ENCODE measurements at regions not wholly inside any gene's neighbourhood (a gene's known extent, or its start where the extent isn't known, plus 50 kb on each side); places are given as distances from the start of the nearest gene placed in this dataset.
"Not testable (repeated sequence)": the region's sequence is repeated elsewhere in the genome, so short reads cannot be mapped to it uniquely, and the experiment has no call there.

DNA sequence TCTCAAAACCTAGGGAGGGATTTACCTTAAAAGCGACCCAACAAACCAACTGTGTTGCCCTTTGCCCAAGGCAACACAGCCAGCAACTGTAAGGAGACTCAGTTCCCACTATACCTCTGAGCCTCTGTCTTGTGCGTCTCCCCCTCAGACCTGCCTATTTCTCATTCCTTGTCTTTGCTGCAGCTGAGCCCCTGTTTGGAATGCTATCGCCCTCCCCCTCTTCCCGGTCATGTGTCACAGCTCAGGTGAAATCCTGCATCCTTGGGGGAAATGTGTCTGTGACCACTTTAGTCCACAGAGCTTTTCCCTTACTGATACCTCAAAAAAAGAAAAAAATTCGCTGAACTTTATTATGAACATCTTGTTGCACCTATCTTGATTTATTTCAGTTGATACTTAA, 52.0 kb upstream of the LRIG1 start:
- no peak for DNase-seq

- no peak for DNase-seq
Observed at GRCh38 chr3:66553441-66554113, 52.8 kb upstream of the LRIG1 start.

DNA sequence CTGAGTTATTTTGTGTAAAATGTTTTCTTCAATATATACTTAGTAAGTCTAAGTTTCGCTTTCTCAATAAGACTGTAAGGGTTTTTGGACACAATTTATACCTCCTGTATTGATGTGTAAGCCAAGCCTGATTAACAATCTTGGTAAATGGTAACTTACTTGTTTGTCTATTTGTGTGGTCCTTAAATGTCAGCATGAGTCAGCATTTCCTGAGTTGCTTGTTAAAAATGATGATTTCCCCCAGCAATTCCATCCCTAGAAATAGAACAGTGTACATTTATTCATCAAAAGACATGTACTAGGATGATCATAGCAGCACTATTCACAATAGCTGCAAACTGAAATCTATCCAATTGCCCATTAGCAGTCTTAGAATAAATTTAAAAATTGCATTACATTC, 53.4 kb upstream of the LRIG1 start:
- DNase-seq: no peak

DNA sequence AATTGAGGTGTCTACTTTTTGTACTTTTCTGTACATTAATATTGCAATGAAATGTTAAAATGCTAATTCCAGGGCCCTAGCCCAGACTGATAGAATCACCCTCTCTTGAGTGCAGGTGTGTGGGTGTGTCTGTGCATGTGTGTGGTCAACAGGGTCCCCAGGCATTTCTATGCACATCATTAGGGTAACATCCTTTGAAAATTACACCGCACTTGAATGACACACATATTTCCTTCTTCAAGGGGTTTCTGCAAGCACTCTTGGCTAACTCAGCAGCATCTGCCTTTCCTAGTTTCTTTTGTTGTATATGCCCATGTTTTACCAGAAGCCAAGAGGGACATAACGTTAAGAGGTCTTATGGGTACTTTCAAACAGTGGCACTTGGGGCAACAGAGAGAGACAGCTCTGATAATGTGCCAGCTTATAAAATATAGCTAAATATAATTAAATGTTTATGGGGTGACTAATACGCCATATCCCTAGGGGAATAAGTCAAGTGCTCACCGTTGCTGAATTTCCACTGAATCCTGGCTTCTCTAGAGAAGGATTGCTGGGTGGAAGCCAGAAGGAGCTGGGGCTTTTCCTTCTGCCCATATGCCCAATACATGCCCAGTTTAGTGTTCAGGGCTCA, 54.5 kb upstream of the LRIG1 start:
- no peak for DNase-seq

GRCh38 chr3:66557170-66557569, 56.3 kb upstream of the LRIG1 start:
- no peak for DNase-seq

DNA sequence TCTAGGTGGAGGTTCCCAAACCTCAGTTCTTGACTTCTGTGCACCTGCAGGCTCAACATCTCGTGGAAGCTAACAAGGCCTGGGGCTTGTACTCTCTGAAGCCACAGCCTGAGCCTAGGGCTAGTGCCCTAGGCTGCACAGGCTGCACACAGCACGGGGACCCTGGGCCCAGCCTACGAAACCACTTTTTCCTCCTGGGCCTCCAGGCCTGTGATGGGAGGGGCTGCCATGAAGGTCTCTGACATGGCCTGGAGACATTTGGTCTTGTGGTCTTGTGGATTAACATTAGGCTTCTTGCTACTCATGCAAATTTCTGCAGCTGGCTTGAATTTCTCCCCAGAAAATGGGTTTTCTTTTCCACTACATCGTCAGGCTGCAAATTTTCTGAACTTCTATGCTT, 59.1 kb upstream of the LRIG1 start:
- not testable (repeated sequence) for DNase-seq

DNA sequence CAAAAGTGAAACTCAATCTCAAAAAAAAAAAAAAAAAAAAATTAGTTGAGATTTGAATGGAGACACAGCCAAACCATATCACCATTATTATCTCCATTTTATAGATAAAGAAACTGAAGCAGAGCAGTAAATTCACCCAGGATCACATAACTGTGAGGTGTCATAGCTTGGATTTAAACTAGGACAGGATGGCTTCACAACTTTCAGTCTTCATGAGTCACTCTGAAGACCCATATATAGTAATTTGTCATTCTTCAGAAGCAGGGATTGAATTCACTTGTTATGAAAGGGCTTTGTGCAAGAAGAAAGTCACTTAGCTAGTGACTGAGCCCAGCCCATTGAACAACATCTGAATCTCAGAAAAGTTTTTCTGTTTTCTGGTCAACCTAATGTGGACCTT, 60.5 kb upstream of the LRIG1 start:
- no peak for DNase-seq

- no peak for DNase-seq
Observed at GRCh38 chr3:66565301-66565700, 64.5 kb upstream of the LRIG1 start.

- no peak for DNase-seq
Observed at GRCh38 chr3:66567077-66567476, 66.3 kb upstream of the LRIG1 start.

DNA sequence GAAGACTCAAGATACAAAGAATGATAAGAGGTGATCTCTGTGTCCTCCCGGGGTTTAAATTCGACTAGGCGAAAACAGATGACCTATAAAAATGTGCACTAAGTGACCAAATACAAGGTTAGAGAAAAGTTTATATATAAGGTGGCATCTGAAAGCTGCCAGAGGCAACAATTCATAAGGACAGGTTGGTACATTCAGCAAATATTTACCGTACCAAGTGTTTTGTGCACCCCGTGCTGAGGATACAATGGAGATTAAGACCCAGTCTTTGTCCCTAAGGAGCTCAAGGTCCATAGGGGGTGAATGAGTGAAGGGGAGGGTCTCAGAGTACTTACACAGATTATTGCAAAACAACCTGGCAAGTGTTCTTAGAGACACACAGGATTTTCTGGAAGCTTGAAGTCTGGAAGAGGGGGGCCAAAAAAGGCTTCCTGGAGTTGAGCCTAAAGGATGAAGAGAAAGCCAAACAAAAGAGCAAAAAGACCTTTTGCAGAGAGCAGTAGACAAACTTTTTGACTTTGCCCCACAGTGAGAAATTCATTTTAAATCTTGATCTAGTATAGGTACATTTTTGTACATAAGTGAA, 71.4 kb upstream of the LRIG1 start:
- peak; percentile 45 to 53 for DNase-seq

GRCh38 chr3:66572938-66573710, 72.3 kb upstream of the LRIG1 start:
- DNase-seq: no peak

- no peak for DNase-seq
Observed at GRCh38 chr3:66574091-66574490, 73.3 kb upstream of the LRIG1 start.

DNA sequence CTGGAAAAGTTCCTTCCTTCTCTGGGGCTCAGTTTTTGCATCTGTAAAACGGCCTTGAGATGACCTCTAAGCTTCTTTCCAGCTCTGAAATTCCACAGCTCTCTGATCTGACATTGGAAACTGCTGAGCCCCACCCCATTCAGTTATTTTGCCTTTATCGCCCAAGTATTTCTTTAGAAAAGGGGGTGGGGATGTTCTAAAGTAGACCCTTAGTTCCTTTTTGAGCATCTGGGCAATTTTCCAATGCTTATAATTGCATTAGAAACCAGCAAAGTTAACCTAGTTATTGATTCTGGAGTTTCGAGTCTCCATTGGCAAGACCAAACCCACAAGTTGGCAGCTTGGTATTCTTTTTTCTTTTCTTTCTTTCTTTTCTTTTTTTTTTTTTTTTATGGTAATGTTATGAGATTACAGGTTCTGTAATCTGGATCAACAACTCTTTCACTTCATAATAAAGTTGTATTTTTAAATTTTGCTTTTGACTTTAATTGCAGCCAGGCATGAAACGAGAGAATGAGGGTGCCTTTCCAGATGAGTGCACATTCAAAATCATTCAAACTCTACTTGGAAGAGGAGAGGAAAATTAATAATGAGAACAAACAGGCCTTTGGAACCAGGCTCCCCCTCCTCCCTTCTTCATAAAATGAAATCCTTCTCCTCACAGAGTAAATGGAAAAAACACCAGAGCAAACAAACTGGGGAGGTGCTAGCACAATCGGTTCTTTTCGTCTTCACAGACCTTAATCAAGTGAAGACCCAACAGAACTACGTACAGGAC, 76.8 kb upstream of the LRIG1 start:
- no peak for DNase-seq

DNA sequence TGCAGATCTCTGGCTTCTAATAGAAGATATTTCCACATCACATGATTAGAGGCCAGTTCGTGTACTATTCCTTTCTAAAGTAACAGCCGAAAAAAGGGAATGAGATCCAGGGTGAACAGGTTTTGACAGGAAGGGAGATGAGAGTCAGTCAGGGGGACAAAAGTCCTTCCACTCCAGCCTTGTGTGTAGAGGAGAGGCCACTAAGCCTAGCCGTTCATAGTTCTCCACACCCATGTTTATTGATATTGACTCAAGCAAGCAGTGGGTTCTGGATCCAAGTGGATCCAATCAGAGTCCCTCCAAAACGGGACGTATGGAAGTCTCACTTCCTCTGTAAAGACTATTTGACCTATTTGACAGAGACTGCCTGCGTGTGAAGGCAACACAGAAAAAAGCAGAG, 80.4 kb upstream of the LRIG1 start:
- DNase-seq: no peak

- DNase-seq: no peak
Observed at GRCh38 chr3:66582721-66583423, 82.0 kb upstream of the LRIG1 start.

GRCh38 chr3:66583424-66584040, 82.7 kb upstream of the LRIG1 start:
- no peak for DNase-seq

- no peak for DNase-seq
Observed at GRCh38 chr3:66585520-66586095, 84.8 kb upstream of the LRIG1 start.

DNA sequence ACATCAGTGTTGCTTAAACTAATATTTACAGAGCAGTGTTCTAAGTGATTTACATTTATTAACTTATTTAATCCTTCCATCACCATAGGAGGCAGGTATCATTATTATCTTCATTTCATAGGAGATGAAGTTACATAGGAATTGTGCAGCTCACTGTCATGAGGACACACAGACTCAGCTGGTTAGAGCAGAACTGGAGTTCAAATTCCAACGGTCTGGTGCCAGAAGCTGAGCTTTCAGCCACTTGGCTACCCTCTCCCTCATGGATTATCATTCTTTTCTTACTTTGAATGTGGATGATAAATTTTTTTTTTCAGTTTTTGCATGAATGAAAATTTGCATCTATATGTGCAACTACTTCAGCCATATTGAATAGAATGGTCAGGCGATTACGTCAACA, 86.0 kb upstream of the LRIG1 start:
- DNase-seq: no peak

- DNase-seq: no peak
Observed at GRCh38 chr3:66588340-66588847, 87.6 kb upstream of the LRIG1 start.

All from right lung (tissue), 2 donors.